HepG2 (cell line): ENCODE measurements at regions not wholly inside any gene's neighbourhood (a gene's known extent, or its start where the extent isn't known, plus 50 kb on each side); places are given as distances from the start of the nearest gene placed in this dataset.

Experiments
- BCL6 ChIP-seq: IDR thresholded peaks from 2 replicates; pipeline ENCODE4 v1.6.1; 2016; ENCODE audit warnings: missing genetic modification reagents, missing compliant biosample characterization
- FOXA3 ChIP-seq: IDR thresholded peaks from 2 replicates; pipeline ENCODE4 v1.6.1; 2016; ENCODE audit warnings: missing genetic modification reagents, missing compliant biosample characterization
- HNRNPUL1 ChIP-seq: fragments of 200-400 bp; formaldehyde crosslinking; IDR thresholded peaks from 2 replicates; pipeline ENCODE4 v1.6.1; 2017; ENCODE audit warnings: low read depth, mild to moderate bottlenecking, low read length, moderate library complexity
- RARA ChIP-seq: IDR thresholded peaks from 2 replicates; pipeline ENCODE4 v1.6.1; 2016; ENCODE audit warnings: missing genetic modification reagents, missing compliant biosample characterization
- SOX13 ChIP-seq, 3 experiments: fragments of 450-650 bp in 1 of 3; sonication (generic) in 1 of 3; formaldehyde crosslinking in 1 of 3; IDR thresholded peaks in 2 of 3; conservative IDR thresholded peaks in 1 of 3; 2 replicates each; pipeline versions ENCODE4 v1.5.0 to v1.6.1; 2016 to 2020; ENCODE audit warnings: antibody characterized with exemption in 1 of 3, mild to moderate bottlenecking in 1 of 3, missing compliant biosample characterization in 1 of 3, missing genetic modification reagents in 1 of 3, moderate library complexity in 1 of 3
- SOX6 ChIP-seq, 2 experiments: fragments of 450-650 bp in 1 of 2; sonication (generic) in 1 of 2; formaldehyde crosslinking in 1 of 2; IDR thresholded peaks; 2 replicates each; pipeline versions ENCODE4 v1.4.0 to v1.6.1; 2017 to 2020; ENCODE audit warnings: antibody characterized with exemption in 1 of 2, mild to moderate bottlenecking in 1 of 2, missing genetic modification reagents in 1 of 2
- TF ChIP-seq, protein P1 (sequence below): IDR thresholded peaks from 2 replicates; pipeline ENCODE4 v1.6.1; 2016; ENCODE audit warnings: low read depth, missing genetic modification reagents, missing compliant biosample characterization
- TF ChIP-seq, protein P2 (sequence below): sonication (generic); formaldehyde crosslinking; conservative IDR thresholded peaks from 2 replicates; pipeline ENCODE4 v1.4.0; 2020; ENCODE audit warnings: mild to moderate bottlenecking, missing genetic modification reagents, moderate library complexity

DNA sequence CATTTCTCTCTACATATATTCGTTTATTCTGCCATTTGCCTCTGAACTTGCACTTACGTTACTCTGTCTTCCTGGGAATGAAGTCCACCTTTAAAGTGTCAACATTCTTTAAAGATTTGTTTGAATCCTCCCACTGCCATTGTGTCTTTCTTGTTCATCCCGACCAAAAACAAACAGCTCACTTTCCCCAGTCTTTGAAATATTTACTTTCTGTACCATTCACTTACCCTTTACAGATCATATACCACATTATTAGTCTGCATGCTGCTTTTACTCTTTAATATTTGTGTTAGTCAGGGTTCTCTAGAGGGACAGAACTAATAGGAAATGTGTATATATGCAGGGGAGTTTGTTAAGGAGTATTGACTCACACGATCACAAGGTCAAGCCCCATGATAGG, 176.6 kb upstream of the STARD13 start (continued):
- TF ChIP-seq, protein P1, sequence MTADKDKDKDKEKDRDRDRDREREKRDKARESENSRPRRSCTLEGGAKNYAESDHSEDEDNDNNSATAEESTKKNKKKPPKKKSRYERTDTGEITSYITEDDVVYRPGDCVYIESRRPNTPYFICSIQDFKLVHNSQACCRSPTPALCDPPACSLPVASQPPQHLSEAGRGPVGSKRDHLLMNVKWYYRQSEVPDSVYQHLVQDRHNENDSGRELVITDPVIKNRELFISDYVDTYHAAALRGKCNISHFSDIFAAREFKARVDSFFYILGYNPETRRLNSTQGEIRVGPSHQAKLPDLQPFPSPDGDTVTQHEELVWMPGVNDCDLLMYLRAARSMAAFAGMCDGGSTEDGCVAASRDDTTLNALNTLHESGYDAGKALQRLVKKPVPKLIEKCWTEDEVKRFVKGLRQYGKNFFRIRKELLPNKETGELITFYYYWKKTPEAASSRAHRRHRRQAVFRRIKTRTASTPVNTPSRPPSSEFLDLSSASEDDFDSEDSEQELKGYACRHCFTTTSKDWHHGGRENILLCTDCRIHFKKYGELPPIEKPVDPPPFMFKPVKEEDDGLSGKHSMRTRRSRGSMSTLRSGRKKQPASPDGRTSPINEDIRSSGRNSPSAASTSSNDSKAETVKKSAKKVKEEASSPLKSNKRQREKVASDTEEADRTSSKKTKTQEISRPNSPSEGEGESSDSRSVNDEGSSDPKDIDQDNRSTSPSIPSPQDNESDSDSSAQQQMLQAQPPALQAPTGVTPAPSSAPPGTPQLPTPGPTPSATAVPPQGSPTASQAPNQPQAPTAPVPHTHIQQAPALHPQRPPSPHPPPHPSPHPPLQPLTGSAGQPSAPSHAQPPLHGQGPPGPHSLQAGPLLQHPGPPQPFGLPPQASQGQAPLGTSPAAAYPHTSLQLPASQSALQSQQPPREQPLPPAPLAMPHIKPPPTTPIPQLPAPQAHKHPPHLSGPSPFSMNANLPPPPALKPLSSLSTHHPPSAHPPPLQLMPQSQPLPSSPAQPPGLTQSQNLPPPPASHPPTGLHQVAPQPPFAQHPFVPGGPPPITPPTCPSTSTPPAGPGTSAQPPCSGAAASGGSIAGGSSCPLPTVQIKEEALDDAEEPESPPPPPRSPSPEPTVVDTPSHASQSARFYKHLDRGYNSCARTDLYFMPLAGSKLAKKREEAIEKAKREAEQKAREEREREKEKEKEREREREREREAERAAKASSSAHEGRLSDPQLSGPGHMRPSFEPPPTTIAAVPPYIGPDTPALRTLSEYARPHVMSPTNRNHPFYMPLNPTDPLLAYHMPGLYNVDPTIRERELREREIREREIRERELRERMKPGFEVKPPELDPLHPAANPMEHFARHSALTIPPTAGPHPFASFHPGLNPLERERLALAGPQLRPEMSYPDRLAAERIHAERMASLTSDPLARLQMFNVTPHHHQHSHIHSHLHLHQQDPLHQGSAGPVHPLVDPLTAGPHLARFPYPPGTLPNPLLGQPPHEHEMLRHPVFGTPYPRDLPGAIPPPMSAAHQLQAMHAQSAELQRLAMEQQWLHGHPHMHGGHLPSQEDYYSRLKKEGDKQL (CRISPR knock-in tag): peak; percentile 71
- TF ChIP-seq SOX13 (IDR thresholded peaks at IDR 0.05) (no peak; the same call in 1 of the 2 replicates), SOX13 (CRISPR knock-in tag; conservative IDR thresholded peaks at IDR 0.05 in 1 of 2, IDR thresholded peaks at IDR 0.05 in 1 of 2) (peak in 1 of 2 experiments; percentile 87; a peak in 2 of 4 replicates), HNRNPUL1 (no peak), BCL6 (peak; percentile 39; the same call in 1 of the 2 replicates), SOX6 (IDR thresholded peaks at IDR 0.05) (no peak), SOX6 (CRISPR knock-in tag; IDR thresholded peaks at IDR 0.05) (peak; percentile 82), RARA (CRISPR knock-in tag) (peak; percentile 50), FOXA3 (peak; percentile 53)
- TF ChIP-seq, protein P2, sequence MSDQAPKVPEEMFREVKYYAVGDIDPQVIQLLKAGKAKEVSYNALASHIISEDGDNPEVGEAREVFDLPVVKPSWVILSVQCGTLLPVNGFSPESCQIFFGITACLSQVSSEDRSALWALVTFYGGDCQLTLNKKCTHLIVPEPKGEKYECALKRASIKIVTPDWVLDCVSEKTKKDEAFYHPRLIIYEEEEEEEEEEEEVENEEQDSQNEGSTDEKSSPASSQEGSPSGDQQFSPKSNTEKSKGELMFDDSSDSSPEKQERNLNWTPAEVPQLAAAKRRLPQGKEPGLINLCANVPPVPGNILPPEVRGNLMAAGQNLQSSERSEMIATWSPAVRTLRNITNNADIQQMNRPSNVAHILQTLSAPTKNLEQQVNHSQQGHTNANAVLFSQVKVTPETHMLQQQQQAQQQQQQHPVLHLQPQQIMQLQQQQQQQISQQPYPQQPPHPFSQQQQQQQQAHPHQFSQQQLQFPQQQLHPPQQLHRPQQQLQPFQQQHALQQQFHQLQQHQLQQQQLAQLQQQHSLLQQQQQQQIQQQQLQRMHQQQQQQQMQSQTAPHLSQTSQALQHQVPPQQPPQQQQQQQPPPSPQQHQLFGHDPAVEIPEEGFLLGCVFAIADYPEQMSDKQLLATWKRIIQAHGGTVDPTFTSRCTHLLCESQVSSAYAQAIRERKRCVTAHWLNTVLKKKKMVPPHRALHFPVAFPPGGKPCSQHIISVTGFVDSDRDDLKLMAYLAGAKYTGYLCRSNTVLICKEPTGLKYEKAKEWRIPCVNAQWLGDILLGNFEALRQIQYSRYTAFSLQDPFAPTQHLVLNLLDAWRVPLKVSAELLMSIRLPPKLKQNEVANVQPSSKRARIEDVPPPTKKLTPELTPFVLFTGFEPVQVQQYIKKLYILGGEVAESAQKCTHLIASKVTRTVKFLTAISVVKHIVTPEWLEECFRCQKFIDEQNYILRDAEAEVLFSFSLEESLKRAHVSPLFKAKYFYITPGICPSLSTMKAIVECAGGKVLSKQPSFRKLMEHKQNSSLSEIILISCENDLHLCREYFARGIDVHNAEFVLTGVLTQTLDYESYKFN (CRISPR knock-in tag): peak; percentile 54
